ENCODE measurements at regions not wholly inside any gene's neighbourhood (a gene's known extent, or its start where the extent isn't known, plus 50 kb on each side); places are given as distances from the start of the nearest gene placed in this dataset.

GRCh38 chr1:13990939-13991338 lies 291.0 kb downstream of the PRDM2 start:
- intact Hi-C loops (cut with DNase I; ENCODE audit: low total_unique reads), result no loop called here
- no peak for TF ChIP-seq POLR2A (IDR thresholded peaks at IDR 0.05)
- no peak for TF ChIP-seq CTCF (IDR thresholded peaks at IDR 0.05)
- no peak for DNase-seq (ENCODE audit: low spot score in 2 of 2)
- no peak overlapping the region for H3K4me3 ChIP-seq (ENCODE audit: low read depth, poor library complexity, severe bottlenecking)
- 67 to 72% methylated on average over 5 of the region's 5 CpGs for WGBS, 2 donors

- intact Hi-C loops (cut with DNase I; ENCODE audit: low total_unique reads), result no loop called here
- no peak for DNase-seq (ENCODE audit: low spot score in 2 of 2)
- H3K4me3 ChIP-seq (ENCODE audit: low read depth, poor library complexity, severe bottlenecking), result no peak overlapping the region
- no peak for TF ChIP-seq CTCF (IDR thresholded peaks at IDR 0.05)
- TF ChIP-seq POLR2A (IDR thresholded peaks at IDR 0.05), result no peak
- WGBS, 2 donors, result 60 to 74% methylated on average over 5 of the region's 5 CpGs
Measured at GRCh38 chr1:13992489-13993285, 292.7 kb downstream of the PRDM2 start.

DNA sequence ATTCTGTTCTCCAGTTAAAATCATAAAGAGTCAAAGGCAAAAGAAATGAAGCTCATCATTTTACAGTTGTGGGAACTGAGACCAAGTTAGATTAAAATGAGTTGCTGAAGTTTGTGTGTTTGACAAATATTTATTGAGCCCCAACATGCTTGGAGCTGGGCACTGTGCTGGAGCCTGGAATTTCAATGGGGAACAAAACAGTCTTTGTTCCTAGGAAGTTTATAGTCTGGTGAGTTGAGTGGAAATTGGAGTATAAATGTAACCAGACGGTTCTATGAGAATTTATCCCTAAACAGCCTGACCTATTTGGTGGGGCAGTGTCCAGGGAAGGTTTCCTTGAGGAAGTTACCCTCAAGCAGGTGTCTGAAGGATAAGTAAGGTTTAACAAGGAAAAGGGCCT lies 294.4 kb downstream of the PRDM2 start:
- TF ChIP-seq CTCF (IDR thresholded peaks at IDR 0.05), result no peak
- no peak for TF ChIP-seq POLR2A (IDR thresholded peaks at IDR 0.05)
- intact Hi-C loops (cut with DNase I; ENCODE audit: low total_unique reads), result no loop called here
- 25 to 61% methylated on average over 1 of the region's 1 CpG for WGBS, 2 donors
- DNase-seq (ENCODE audit: low spot score in 2 of 2), result no peak
- H3K4me3 ChIP-seq (ENCODE audit: low read depth, poor library complexity, severe bottlenecking), result no peak overlapping the region

GRCh38 chr1:13996334-13996733 lies 296.3 kb downstream of the PRDM2 start:
- no peak overlapping the region for H3K4me3 ChIP-seq (ENCODE audit: low read depth, poor library complexity, severe bottlenecking)
- TF ChIP-seq CTCF (IDR thresholded peaks at IDR 0.05) (no peak), POLR2A (IDR thresholded peaks at IDR 0.05) (no peak)
- intact Hi-C loops (cut with DNase I; ENCODE audit: low total_unique reads), result no loop called here
- no peak for DNase-seq (ENCODE audit: low spot score in 2 of 2)
- WGBS, 2 donors, result 36 to 42% methylated on average over 2 of the region's 2 CpGs

DNA sequence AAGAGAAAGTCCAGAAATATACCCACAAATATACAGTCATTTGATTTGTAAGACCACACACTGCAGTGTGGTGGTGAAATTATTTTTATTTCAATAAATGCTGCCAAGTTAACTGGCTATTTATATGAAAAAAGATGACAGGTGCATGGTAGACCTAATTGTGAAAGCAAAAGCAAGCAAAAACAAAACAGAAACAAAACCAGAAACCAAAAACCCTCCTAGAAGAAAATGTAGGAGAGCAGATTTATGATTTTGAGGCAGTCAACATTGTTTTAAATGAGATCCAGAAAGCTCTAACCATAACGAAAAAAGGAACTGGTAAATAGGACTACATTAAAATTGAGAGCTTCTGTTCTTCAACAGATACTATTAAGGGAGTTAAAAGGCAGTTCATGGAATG lies 303.6 kb downstream of the PRDM2 start:
- TF ChIP-seq CTCF (IDR thresholded peaks at IDR 0.05) (no peak), POLR2A (IDR thresholded peaks at IDR 0.05) (no peak)
- intact Hi-C loops (cut with DNase I; ENCODE audit: low total_unique reads), result no loop called here
- no peak for DNase-seq (ENCODE audit: low spot score in 2 of 2)
- WGBS, 2 donors, result 49 to 61% methylated on average over 1 of the region's 1 CpG
- H3K4me3 ChIP-seq (ENCODE audit: low read depth, poor library complexity, severe bottlenecking), result no peak overlapping the region

DNA sequence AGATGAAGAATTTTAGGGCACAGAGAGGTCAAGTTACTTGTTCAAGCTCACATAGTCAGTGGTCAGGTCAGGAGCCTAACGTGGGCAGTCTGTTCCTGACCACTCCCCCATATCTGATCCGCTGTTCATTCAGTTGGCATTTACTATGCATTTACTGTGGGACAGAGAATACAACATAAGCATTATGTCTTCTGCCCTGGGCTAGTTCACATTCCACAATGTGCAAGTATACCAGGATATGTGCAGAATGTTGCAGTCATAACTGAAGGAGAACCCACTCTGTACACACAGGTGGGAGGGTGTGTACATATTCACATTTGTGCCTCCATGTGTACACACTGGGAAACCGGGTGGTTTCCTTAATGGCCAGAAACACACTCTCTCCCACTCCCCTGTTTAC lies 309.6 kb downstream of the PRDM2 start:
- WGBS, 2 donors, result 82 to 83% methylated on average over 3 of the region's 3 CpGs
- intact Hi-C loops (cut with DNase I; ENCODE audit: low total_unique reads), result no loop called here
- H3K4me3 ChIP-seq (ENCODE audit: low read depth, poor library complexity, severe bottlenecking), result no peak overlapping the region
- no peak for DNase-seq (ENCODE audit: low spot score in 2 of 2)
- TF ChIP-seq CTCF (IDR thresholded peaks at IDR 0.05) (no peak), POLR2A (IDR thresholded peaks at IDR 0.05) (no peak)

Measured in lower leg skin (tissue), 4 donors.